ENCODE measurements at regions not wholly inside any gene's neighbourhood (a gene's known extent, or its start where the extent isn't known, plus 50 kb on each side); places are given as distances from the start of the nearest gene placed in this dataset.

DNA sequence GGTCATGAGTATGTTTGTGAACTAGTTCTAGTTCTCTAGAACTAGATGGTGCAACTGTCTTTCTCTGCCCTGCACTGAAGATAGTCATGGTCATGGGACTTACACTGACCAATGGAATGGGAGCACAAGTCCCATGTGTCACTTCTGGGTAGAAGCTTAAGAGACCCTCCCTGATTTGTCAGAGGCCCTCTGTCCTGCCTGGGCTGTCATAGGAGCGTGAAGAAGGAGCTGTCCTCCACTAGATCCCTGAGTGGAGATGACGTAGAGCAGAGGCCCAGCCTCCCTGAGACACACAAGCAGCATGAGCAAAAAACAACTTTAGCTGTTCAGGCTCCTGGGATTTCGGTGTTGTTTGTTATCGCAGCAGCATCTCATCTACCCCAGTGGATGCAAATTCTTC, 514.5 kb downstream of the PREX1 start:
- DNase-seq (ENCODE audit: extremely low spot score), result no peak
- ChIA-PET CTCF (no interaction called here), POLR2A (no interaction called here)
- TF ChIP-seq NFRKB (IDR thresholded peaks at IDR 0.05), result no peak
- TF ChIP-seq L3MBTL2 (conservative IDR thresholded peaks at IDR 0.05), result no peak
- TF ChIP-seq LEF1 (IDR thresholded peaks at IDR 0.05; ENCODE audit: borderline replicate concordance), result no peak
- no peak for TF ChIP-seq FOXM1 (IDR thresholded peaks at IDR 0.05; ENCODE audit: borderline replicate concordance)
- no peak for TF ChIP-seq ZNF384 (IDR thresholded peaks at IDR 0.05)
- TF ChIP-seq SP1 (IDR thresholded peaks at IDR 0.05), result no peak
- TF ChIP-seq, protein P1, sequence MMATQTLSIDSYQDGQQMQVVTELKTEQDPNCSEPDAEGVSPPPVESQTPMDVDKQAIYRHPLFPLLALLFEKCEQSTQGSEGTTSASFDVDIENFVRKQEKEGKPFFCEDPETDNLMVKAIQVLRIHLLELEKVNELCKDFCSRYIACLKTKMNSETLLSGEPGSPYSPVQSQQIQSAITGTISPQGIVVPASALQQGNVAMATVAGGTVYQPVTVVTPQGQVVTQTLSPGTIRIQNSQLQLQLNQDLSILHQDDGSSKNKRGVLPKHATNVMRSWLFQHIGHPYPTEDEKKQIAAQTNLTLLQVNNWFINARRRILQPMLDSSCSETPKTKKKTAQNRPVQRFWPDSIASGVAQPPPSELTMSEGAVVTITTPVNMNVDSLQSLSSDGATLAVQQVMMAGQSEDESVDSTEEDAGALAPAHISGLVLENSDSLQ (IDR thresholded peaks at IDR 0.05), result no peak
- TF ChIP-seq FOXA1 (IDR thresholded peaks at IDR 0.05), result no peak

DNA sequence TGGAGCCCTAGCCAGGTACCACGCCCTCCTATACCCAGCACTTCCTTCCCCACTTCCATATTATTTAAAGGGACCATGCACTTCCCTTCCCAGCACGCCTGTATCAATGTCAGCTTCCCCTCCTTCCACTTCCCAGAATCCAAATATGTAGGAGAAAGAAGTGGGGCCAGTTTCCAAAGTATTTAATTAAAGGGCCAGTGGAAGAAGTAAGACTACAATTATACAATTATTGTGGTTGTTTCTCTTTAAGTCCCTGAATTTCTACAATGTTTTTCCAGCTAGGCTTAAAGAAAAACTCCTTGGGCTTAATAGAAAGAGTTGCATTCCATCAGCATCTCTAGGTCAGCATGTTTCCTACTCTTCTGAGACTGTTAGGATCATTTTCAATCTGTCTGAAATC, 515.8 kb downstream of the PREX1 start:
- TF ChIP-seq FOXM1 (IDR thresholded peaks at IDR 0.05; ENCODE audit: borderline replicate concordance) (no peak), FOXK2 (IDR thresholded peaks at IDR 0.05) (no peak), LEF1 (IDR thresholded peaks at IDR 0.05; ENCODE audit: borderline replicate concordance) (no peak), BHLHE40 (IDR thresholded peaks at IDR 0.05; ENCODE audit: borderline replicate concordance) (no peak), ARNT (IDR thresholded peaks at IDR 0.05) (no peak), ELF4 (IDR thresholded peaks at IDR 0.05) (no peak), L3MBTL2 (conservative IDR thresholded peaks at IDR 0.05) (no peak), ZNF384 (IDR thresholded peaks at IDR 0.05) (no peak)
- POLR2A ChIA-PET, result no interaction called here
- no peak for DNase-seq (ENCODE audit: extremely low spot score)
- CTCF ChIA-PET, result no interaction called here

- DNase-seq (ENCODE audit: extremely low spot score), result no peak
- CTCF ChIA-PET, result no interaction called here
- no peak for TF ChIP-seq NFRKB (IDR thresholded peaks at IDR 0.05)
- TF ChIP-seq HDGF (IDR thresholded peaks at IDR 0.05; ENCODE audit: borderline replicate concordance), result no peak
- TF ChIP-seq FOXM1 (IDR thresholded peaks at IDR 0.05; ENCODE audit: borderline replicate concordance), result no peak
- TF ChIP-seq SP1 (IDR thresholded peaks at IDR 0.05), result no peak
- TF ChIP-seq, protein P1 (IDR thresholded peaks at IDR 0.05), result no peak
- no peak for TF ChIP-seq FOXK2 (IDR thresholded peaks at IDR 0.05)
- POLR2A ChIA-PET, result no interaction called here
These were observed 517.5 kb downstream of the PREX1 start for GRCh38 chr20:48310305-48310704.

GRCh38 chr20:48309293-48309692, 518.5 kb downstream of the PREX1 start:
- ChIA-PET POLR2A (no interaction called here), CTCF (no interaction called here)
- no peak for TF ChIP-seq ZNF384 (IDR thresholded peaks at IDR 0.05)
- TF ChIP-seq FOXK2 (IDR thresholded peaks at IDR 0.05), result no peak
- no peak for TF ChIP-seq HDGF (IDR thresholded peaks at IDR 0.05; ENCODE audit: borderline replicate concordance)
- no peak for TF ChIP-seq TARDBP (IDR thresholded peaks at IDR 0.05)
- TF ChIP-seq, protein P1 (IDR thresholded peaks at IDR 0.05), result no peak
- no peak for DNase-seq (ENCODE audit: extremely low spot score)

GRCh38 chr20:48308882-48309281, 518.9 kb downstream of the PREX1 start:
- TF ChIP-seq BHLHE40 (IDR thresholded peaks at IDR 0.05; ENCODE audit: borderline replicate concordance), result no peak
- TF ChIP-seq, protein P1 (IDR thresholded peaks at IDR 0.05), result no peak
- TF ChIP-seq NFRKB (IDR thresholded peaks at IDR 0.05), result no peak
- no peak for TF ChIP-seq ZNF384 (IDR thresholded peaks at IDR 0.05)
- TF ChIP-seq SUZ12 (IDR thresholded peaks at IDR 0.05), result no peak
- TF ChIP-seq FOXA1 (IDR thresholded peaks at IDR 0.05), result no peak
- no peak for TF ChIP-seq HDGF (IDR thresholded peaks at IDR 0.05; ENCODE audit: borderline replicate concordance)
- TF ChIP-seq CTBP1 (IDR thresholded peaks at IDR 0.05; ENCODE audit: borderline replicate concordance), result no peak
- TF ChIP-seq L3MBTL2 (conservative IDR thresholded peaks at IDR 0.05), result no peak
- no peak for TF ChIP-seq SP1 (IDR thresholded peaks at IDR 0.05)
- TF ChIP-seq TARDBP (IDR thresholded peaks at IDR 0.05), result no peak
- no peak for TF ChIP-seq ARNT (IDR thresholded peaks at IDR 0.05)
- no peak for TF ChIP-seq FOXM1 (IDR thresholded peaks at IDR 0.05; ENCODE audit: borderline replicate concordance)
- no peak for TF ChIP-seq LEF1 (IDR thresholded peaks at IDR 0.05; ENCODE audit: borderline replicate concordance)
- no peak for TF ChIP-seq ELF4 (IDR thresholded peaks at IDR 0.05)
- TF ChIP-seq FOXK2 (IDR thresholded peaks at IDR 0.05), result no peak
- CTCF ChIA-PET, result no interaction called here
- DNase-seq (ENCODE audit: extremely low spot score), result no peak
- POLR2A ChIA-PET, result no interaction called here

- POLR2A ChIA-PET, result no interaction called here
- no peak for DNase-seq (ENCODE audit: extremely low spot score)
- CTCF ChIA-PET, result no interaction called here
- TF ChIP-seq SUZ12 (IDR thresholded peaks at IDR 0.05) (no peak), FOXK2 (IDR thresholded peaks at IDR 0.05) (no peak), FOXM1 (IDR thresholded peaks at IDR 0.05; ENCODE audit: borderline replicate concordance) (no peak), L3MBTL2 (conservative IDR thresholded peaks at IDR 0.05) (no peak), ARNT (IDR thresholded peaks at IDR 0.05) (no peak), TARDBP (IDR thresholded peaks at IDR 0.05) (no peak), CTBP1 (IDR thresholded peaks at IDR 0.05; ENCODE audit: borderline replicate concordance) (no peak), SP1 (IDR thresholded peaks at IDR 0.05) (no peak)
These were observed 519.5 kb downstream of the PREX1 start for GRCh38 chr20:48308232-48308781.

All from HEK293T (cell line).